ENCODE measurements at regions not wholly inside any gene's neighbourhood (a gene's known extent, or its start where the extent isn't known, plus 50 kb on each side); places are given as distances from the start of the nearest gene placed in this dataset.

GRCh38 chr10:128877141-128877540, 589.9 kb upstream of the MGMT start:
- TF ChIP-seq CTCF (IDR thresholded peaks at IDR 0.05): no peak
- TF ChIP-seq POLR2A (IDR thresholded peaks at IDR 0.05): no peak
